ENCODE measurements at regions not wholly inside any gene's neighbourhood (a gene's known extent, or its start where the extent isn't known, plus 50 kb on each side); places are given as distances from the start of the nearest gene placed in this dataset.

GRCh38 chr2:17068021-17068420, 402.4 kb upstream of the CYRIA start:
- H3K4me3 ChIP-seq (replicated peaks in 1 of 2; ENCODE audit: low read depth in 1 of 2, low read length in 2 of 2) = no peak overlapping the region
- ATAC-seq = no peak
- CTCF ChIA-PET = no interaction called here
- H4K20me1 ChIP-seq (ENCODE audit: insufficient read depth) = no peaks in the 10 kb centered on the region; the same call in 1 of the 2 replicates
- H3K9ac ChIP-seq (ENCODE audit: low read length) = no peak overlapping the region
- H3K27me3 ChIP-seq (ENCODE audit: insufficient read depth, low read length) = no peaks in the 10 kb centered on the region
- no peak overlapping the region for H3K4me2 ChIP-seq (ENCODE audit: low read length)
- H3K36me3 ChIP-seq (ENCODE audit: control insufficient read depth in 1 of 2, insufficient read depth in 2 of 2, low read length in 2 of 2) = no peaks in the 10 kb centered on the region
- H3K79me2 ChIP-seq (ENCODE audit: insufficient read depth, low read length) = no peaks in the 10 kb centered on the region
- no TSS peak for BruUV-seq (replicated peaks)
- no peak overlapping the region for H2AFZ ChIP-seq (ENCODE audit: low read depth, low read length, poor library complexity, severe bottlenecking)
- no peak for DNase-seq (ENCODE audit: low read depth, low spot score)
- H3K27ac ChIP-seq (ENCODE audit: low read depth, low read length) = no peak overlapping the region
- intact Hi-C loops (cut with micrococcal nuclease) = no loop called here
- POLR2A ChIA-PET = no interaction called here
- H3K9me3 ChIP-seq (ENCODE audit: control insufficient read depth in 1 of 2, insufficient read depth in 1 of 2, low read depth in 1 of 2, low read length in 2 of 2) = no peaks in the 10 kb centered on the region
- no peaks in the 10 kb centered on the region for H3K9me2 ChIP-seq (ENCODE audit: insufficient read depth)
- H3K4me1 ChIP-seq (ENCODE audit: control insufficient read depth in 1 of 2, insufficient read depth in 2 of 2, low read length in 2 of 2) = no peaks in the 10 kb centered on the region
- TF ChIP-seq CBX3 (IDR thresholded peaks at IDR 0.05; ENCODE audit: low read depth) (no peak), EZH2phosphoT487 (IDR thresholded peaks at IDR 0.05; ENCODE audit: borderline replicate concordance) (no peak), EZH2 (IDR thresholded peaks at IDR 0.05) (no peak), JUND (IDR thresholded peaks at IDR 0.05) (no peak), SRF (IDR thresholded peaks at IDR 0.05; ENCODE audit: low read depth) (no peak), ZFX (IDR thresholded peaks at IDR 0.05) (no peak), YY1 (IDR thresholded peaks at IDR 0.05; ENCODE audit: extremely low read depth, insufficient replicate concordance, low read depth, low read length) (no peak)
- RAD21 ChIA-PET (ENCODE audit: low non-redundant PET in 1 of 2, low total read pairs in 2 of 2, uncharacterized antibody in 2 of 2, unreplicated experiment in 2 of 2) = no interaction called here

GRCh38 chr2:17065536-17065935, 399.9 kb upstream of the CYRIA start:
- DNase-seq (ENCODE audit: low read depth, low spot score) = no peak
- Histone ChIP-seq H3K4me2 (ENCODE audit: low read length) (no peak overlapping the region), H3K9me2 (ENCODE audit: insufficient read depth) (no peaks in the 10 kb centered on the region), H3K27me3 (ENCODE audit: insufficient read depth, low read length) (no peaks in the 10 kb centered on the region), H4K20me1 (ENCODE audit: insufficient read depth) (no peaks in the 10 kb centered on the region; the same call in 1 of the 2 replicates), H2AFZ (ENCODE audit: low read depth, low read length, poor library complexity, severe bottlenecking) (no peak overlapping the region), H3K9ac (ENCODE audit: low read length) (no peak overlapping the region), H3K36me3 (ENCODE audit: control insufficient read depth in 1 of 2, insufficient read depth in 2 of 2, low read length in 2 of 2) (no peaks in the 10 kb centered on the region), H3K4me1 (ENCODE audit: control insufficient read depth in 1 of 2, insufficient read depth in 2 of 2, low read length in 2 of 2) (no peaks in the 10 kb centered on the region), H3K9me3 (ENCODE audit: control insufficient read depth in 1 of 2, insufficient read depth in 1 of 2, low read depth in 1 of 2, low read length in 2 of 2) (no peaks in the 10 kb centered on the region), H3K4me3 (replicated peaks in 1 of 2; ENCODE audit: low read depth in 1 of 2, low read length in 2 of 2) (no peak overlapping the region), H3K79me2 (ENCODE audit: insufficient read depth, low read length) (no peaks in the 10 kb centered on the region), H3K27ac (ENCODE audit: low read depth, low read length) (no peak overlapping the region)
- no TSS peak for BruUV-seq (replicated peaks)
- no peak for ATAC-seq
- ChIA-PET POLR2A (interaction anchor here (1.0 kb wide), 1 partner anchor 47 kb away, joined by 4 read pairs; no protein-coding TSS in a partner anchor), CTCF (no interaction called here), RAD21 (ENCODE audit: low non-redundant PET in 1 of 2, low total read pairs in 2 of 2, uncharacterized antibody in 2 of 2, unreplicated experiment in 2 of 2) (no interaction called here)
- intact Hi-C loops (cut with micrococcal nuclease) = no loop called here
- TF ChIP-seq REST (IDR thresholded peaks at IDR 0.05; ENCODE audit: low read depth) (no peak), YY1 (IDR thresholded peaks at IDR 0.05; ENCODE audit: extremely low read depth, insufficient replicate concordance, low read depth, low read length) (no peak), MAX (IDR thresholded peaks at IDR 0.05) (no peak), CTCF (IDR thresholded peaks at IDR 0.05 in 2 of 3, conservative IDR thresholded peaks at IDR 0.05 in 1 of 3; ENCODE audit: borderline replicate concordance in 1 of 3, insufficient read depth in 1 of 3, low read depth in 2 of 3, low read length in 2 of 3) (no peak), CBX3 (IDR thresholded peaks at IDR 0.05; ENCODE audit: low read depth) (no peak), EZH2 (IDR thresholded peaks at IDR 0.05) (no peak), ZNF274 (IDR thresholded peaks at IDR 0.05; ENCODE audit: low read depth, low read length) (no peak), SP1 (IDR thresholded peaks at IDR 0.05; ENCODE audit: low read depth) (no peak), EGR1 (IDR thresholded peaks at IDR 0.05; ENCODE audit: low read depth) (no peak), EZH2phosphoT487 (IDR thresholded peaks at IDR 0.05; ENCODE audit: borderline replicate concordance) (no peak), JUND (IDR thresholded peaks at IDR 0.05) (no peak), RAD21 (IDR thresholded peaks at IDR 0.05; ENCODE audit: low read depth) (no peak)

Data from HCT116 (cell line).